HG02759 (cell line): ENCODE measurements at regions not wholly inside any gene's neighbourhood (a gene's known extent, or its start where the extent isn't known, plus 50 kb on each side); places are given as distances from the start of the nearest gene placed in this dataset.
"Not testable (repeated sequence)": the region's sequence is repeated elsewhere in the genome, so short reads cannot be mapped to it uniquely, and the experiment has no call there.

Experiments used
- ATAC-seq: cut with Tn5 transposase; IDR thresholded peaks from one replicate; pipeline ENCODE4 v1.9.1; 2021; ENCODE audit warnings: mild to moderate bottlenecking, moderate library complexity; ENCODE audit not compliant: unreplicated experiment

DNA sequence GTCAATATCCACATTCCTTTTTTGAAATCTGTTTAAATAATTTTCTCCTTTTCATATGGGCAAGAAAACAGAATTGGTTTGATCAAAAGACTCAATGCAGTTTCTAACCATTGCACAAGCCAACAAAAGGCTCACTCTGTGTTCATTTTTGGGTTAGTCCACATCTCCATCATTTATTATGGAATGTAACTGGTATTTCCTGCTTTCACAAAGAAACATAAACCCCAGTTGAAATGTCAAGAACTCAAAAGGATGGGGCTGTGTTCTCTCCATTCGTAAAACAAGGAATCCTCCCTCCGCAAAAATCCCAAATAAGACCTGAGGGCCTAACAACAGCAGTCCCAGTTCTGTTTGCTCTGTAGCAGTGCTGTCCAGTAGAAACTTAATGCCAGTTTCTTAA, 420.9 kb downstream of the GJA1 start:
- ATAC-seq = no peak

DNA sequence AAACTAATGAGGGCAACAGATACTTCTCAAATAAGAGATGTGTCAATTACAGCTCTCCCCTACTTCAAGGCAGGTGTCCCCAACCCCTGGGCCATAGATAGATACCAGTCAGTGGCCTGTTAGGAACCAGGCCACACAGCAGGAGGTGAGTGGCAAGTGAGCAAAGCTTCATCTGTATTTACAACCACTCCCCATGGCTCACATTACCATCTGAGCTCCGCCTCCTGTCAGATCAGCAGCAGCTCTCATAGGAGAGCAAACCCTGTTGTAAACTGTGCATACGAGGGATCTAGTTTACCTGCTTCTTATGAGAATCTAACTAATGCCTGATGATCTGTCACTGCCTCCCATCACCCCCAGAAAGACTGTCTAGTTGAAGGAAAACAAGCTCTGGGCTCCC, 422.1 kb downstream of the GJA1 start:
- no peak for ATAC-seq

DNA sequence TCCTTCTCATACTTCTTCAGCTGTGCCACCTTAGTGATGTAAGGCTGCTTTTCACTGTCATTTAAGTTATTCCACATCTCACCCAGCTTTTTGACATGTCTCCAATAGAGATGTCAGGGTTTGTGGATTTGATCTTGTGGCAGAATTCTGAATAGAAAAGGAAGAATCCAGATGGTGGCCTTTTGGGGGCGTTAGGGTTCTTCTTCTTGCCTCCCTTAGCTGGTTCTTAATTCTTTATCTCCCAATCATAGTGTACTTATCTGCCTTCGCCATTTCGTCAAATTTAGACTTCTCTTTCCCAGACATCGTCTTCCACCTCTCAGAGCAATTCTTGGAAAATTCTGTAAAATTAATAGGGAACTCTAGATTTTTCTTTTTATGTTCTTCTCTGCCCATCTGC, 422.9 kb downstream of the GJA1 start:
- ATAC-seq = no peak

DNA sequence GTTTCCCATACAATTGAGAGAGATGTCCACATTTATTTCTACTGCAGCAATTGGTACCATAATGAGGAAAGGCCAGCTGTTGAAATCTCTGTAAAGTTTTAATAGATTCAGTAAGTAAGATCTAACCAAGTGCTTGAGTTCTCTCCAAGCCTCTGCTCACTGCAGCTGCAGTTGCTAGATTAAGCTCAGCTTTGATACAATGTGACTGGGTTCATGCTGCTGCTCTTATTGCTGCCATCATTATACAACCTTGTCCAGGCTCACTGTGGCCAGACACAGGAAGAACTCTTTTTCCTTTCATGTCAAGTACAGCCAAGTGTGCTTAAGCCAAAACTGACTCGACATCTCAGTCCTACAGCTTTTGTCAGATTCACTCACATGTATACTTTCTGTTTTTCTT, 423.5 kb downstream of the GJA1 start:
- no peak for ATAC-seq

DNA sequence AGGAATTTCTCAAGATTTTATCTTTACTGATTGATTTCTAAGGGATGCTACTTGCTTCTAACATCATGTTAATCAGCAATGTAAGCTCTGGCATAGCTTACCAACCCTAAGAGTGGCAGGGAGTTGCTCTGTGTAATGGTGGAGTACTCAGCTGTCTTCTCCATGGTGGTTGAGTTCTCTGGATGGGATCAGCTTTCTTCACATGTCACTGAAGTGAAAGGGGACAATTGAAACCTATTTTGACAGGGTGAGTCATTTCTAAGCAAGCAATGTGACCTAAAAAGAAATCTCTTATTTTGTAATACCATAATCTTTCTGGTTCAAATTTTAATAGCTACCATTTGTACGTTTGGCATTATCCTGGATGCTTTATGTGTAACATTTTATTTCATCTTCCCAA, 430.4 kb downstream of the GJA1 start:
- no peak for ATAC-seq

DNA sequence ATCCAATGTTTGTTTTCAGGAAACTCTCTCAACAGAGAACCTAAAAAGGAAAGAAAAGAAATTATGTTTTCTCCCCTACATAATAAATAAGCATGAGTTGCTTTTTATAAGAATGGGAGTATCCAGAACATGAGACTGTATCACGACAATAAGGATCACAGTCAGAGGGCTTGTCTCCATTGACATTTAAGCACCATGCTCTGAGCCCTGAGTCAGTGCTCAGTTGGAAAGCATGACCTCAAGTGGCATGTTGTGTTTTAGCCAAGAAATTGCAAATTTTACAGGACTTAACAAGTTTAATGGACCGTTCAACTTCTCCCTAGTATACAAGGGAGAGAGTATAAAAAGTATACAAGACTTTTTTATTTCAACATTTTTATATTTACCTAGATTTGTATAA, 431.6 kb downstream of the GJA1 start:
- ATAC-seq = no peak

DNA sequence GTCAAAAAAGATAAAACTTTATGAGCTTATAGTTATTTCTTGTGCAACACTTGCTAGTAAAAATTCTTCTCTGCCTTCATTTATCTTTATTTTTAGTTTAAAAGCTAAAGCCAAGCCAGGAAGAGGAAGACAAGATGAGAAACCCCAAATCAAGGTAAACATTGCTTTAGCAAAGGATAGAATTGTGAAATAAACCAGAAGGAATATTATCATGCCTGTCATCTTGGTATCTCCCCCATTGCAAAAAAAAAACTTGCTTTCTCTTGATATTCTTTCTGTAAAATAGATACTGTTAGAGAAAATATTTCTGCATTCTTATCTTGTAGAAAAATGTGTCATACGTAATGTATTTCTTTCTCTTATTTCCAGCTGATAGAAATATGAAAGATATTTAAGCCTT, 432.8 kb downstream of the GJA1 start:
- no peak for ATAC-seq

DNA sequence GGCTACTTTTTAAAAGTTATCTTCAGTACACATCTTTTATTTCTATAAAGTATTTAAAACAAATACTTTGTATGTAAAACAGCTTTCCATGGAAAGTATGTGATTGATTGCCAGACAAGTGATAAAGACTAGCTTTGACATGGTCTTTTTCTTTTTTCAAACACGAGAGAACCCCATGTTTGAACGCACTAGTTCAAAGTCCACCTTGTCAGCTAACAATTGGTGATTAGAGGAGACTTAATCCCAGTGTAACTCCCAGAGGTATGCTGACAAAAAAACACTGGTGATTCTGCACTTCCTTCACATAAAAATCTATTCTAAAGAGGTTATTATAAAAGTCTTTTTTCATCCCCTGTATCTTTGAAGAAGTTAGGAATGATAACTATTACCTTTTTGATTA, 438.1 kb downstream of the GJA1 start:
- no peak for ATAC-seq

DNA sequence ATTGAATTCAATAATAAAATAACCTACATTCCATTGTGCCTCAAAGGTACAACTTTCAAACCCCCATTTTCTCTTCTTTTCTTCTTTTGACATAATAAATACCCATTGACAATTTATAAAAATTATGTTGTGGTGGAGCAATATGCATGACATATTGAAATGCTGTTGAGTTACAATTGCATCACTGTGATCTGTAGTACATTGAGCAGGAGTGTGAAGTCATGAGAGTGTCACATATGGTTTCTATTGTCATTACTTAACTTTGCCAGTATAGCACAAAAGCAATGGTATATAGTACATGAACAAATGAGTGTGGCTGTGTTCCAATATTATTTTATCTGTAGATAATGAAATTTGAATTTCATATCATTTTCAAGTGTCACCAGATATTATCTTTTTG, 441.3 kb downstream of the GJA1 start:
- ATAC-seq = no peak

DNA sequence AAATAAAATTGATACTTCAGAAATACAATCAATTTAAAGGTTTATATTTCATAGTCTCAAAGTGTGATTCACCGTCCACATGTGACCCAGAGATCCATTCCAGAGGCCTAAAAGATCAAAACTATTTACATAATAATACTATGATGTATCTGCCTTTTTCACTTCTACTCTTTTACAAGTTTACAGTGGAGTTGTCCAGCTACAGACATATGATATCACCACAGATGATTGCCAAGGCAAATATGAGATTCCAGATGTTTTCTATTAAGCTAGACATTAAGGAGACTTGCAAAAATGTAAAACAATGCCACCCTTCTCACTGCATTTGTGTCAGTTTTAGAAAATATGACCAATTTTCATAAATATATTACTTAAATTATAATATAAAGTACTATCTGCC, 443.7 kb downstream of the GJA1 start:
- ATAC-seq = no peak

DNA sequence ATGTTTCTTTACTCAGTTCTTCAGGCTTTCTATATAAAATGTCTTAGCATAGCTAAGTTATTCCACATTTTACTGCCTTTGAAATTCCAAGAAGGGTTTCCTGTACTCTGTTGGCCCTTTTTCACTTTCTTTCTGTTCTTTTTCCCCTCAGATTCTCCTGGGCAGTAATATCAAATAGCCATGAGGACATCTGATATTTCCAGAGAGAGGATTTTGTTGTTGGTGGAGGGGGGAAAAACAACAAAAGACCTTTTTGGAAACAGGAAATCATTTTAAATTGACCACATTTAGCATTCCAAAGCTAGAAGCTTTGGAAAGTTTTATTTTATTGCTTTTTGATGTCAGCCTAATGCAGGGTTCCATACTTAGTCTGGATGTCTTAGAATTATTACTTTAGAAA, 445.4 kb downstream of the GJA1 start:
- no peak for ATAC-seq

DNA sequence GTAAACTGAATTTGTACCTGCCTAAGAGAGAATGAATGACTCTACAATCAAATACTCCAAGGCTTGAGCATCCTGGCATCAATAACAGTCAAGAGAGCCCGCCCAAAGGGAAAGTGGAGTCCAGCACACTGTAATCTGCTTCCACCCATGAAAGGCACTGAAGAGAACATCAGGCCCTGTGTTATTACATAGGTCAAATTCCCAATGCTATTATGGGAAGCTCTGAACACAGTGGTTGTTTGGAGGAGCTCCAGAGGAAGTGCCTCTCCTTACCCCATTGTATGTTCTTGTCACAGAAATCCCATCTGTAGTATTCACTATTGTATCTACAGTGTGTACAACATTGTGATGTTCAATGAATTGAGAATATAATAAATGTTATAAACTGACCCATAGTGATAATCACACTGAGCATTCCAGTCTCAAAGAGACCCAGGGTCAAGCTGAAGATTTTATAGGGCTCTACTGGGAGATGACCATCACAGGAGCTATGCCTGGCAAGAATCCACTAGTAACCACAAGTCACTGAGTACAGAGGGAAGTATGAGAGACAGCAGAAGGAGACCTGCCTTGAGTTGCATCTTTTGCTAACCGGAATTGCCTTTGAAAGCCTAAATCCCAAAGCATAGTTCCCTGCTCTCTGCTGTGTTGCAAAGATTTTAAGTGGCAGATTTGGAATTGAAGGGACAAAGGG, 446.7 kb downstream of the GJA1 start:
- ATAC-seq = no peak

DNA sequence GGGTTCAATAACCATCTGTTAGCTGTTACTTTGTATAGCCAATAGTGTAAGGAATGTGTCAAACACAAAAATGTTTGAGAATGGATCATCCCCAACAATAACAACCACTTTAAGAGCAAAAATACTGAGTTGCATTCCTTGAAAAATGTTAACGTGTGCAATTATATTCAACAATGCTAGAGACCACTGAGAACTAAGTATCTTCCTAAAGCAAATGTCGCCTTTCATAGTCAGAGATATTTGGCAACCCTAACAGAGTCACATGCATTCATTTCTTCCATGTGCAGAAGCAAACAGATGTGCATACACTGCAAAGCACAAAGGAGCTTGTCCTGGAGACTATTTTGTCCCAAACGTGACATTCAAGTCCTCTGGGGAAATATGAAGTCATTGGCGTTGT, 448.6 kb downstream of the GJA1 start:
- no peak for ATAC-seq

DNA sequence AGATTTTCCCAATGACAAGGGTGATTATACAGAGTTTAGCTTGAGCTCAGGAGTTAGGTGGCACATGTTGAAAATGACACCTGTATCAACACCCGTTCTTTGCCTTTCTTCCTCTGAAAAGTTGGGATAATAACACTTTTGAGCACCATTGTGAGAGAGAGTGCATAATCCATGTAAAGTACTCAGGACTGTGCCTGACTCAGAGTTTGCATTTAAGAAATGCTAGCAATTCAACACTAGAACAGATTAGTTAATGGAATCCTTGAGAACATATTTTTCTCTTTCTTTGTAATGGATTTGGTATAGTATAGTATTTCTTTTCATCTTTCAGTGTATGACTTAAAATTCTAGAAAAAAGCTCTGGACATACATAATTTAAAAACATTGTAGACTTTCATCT, 449.2 kb downstream of the GJA1 start:
- no peak for ATAC-seq

DNA sequence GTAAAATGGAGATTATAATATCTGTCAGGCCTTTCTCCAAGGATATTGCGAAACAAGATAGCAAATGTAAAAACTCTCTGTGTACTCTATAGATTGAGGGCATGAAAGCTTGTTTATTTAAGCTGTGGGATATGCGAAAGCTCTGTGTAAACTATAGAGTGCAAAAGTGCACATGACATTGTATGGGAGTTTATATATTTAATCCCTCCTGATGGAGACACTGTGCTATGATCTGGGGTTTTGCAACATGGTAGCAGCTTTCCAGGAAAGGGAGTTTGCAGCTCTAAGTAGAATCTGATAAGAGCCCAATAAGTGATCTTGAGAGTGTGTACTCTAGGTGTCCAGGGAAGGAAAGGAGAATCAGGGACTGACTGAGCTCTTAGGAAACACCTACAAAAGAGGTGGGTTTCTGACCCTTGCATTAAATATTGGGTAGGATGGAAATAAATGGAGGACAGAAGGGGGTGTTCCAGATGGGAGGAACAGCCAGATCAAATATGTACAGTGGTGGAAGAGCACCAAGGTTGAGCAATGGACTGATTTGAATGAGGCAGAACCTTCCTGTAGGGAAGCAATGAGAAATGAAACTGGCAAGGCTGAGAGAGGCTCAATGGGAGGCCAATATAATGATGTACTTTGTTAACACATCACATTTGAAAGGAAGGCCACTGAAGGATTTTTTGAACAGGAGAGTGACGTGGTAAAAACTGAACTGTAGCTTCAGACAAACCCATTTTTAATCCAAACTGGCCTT, 450.1 kb downstream of the GJA1 start:
- no peak for ATAC-seq

DNA sequence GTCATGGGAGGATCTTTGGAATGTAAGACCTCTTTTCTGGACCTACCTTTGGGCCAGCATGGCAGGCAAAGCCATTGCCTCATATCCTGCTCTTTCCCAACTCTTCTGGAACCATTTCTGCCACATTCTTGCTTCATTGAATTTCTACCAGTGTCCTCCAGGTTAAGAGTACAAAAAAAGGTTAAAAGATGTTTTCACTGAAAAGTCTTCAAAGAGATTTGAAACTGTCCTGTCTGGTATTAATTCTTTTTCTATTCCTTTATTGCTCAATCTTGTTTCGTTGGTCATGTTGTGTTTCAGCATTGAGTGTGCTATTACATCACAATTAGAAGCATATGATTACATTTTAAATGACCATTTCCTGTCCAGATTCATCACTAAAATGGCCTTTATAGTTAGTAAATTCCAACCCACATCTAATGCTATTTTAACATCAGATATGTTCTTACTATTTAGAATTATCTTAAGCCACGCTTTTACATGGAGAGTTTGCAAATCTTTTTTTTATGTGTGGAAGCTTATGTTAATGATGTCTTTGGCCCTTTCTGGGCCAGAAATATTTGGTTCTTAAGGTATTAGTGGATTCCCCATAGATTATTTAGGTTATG, 450.9 kb downstream of the GJA1 start:
- ATAC-seq = no peak

DNA sequence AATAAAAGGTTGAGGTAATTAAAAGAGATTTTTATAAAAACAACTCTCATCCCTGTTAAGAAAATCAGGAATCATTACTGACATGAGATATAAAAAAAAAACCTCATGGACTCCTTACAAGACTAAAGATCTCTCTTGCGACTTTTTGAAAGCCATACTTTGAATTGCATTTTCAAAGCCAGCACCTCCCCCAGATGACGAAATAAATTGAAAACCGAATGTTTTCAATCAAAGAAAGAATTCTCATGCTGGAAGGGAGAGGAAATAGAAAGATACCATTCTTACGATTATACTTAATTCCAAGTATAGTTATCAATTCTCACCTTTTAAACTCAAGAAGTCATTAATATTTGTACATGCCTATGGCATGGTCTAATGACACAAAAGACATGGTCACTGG, 452.3 kb downstream of the GJA1 start:
- ATAC-seq = no peak

DNA sequence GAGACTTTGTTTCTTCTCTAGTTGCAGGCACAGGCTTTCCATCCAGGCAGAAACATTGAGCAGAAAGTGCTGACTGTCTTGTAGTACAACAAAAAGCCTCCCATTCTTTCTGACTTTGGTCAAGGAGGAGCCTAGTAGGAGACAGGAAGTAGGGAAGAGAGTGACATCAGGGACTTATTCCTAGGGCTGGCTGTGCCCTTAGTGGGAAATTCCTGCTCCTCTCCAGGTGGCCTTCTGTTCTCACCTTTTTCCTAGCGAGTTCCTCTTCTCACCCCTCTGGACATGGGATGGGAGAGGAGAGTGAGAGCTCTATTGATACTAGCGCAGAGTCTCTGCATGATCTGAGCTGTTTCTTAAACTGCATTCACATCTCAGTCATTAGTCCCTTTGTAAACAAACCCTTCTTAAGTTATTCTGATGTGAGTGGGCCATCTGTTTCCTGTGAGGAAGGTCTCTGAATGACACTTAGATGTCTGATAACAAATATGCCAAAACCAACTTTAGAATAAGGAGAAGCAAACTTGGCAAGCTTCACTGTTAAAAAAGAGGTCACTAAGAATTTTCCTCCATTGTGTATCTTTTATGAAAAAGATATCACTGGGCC, 455.0 kb downstream of the GJA1 start:
- no peak for ATAC-seq

DNA sequence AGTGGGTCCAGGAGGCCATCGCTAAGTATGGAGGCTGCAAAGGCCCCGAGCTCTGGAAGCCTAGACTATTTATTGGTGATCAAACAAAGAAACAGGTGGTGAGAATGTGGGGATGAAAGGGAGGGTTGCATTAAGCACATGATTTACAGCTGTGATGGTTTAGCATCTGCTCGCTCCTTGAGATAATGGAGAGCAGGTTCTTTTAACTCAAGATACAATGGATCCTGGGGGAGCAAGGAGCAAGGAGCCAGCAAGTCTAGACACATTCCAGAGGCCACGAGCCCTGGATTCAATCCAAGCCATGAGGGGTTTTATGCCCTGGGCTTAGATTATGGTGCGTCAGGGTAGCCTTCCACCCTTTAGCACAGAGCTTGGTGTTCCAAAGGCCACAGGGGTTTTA, 460.3 kb downstream of the GJA1 start:
- not testable (repeated sequence) for ATAC-seq

DNA sequence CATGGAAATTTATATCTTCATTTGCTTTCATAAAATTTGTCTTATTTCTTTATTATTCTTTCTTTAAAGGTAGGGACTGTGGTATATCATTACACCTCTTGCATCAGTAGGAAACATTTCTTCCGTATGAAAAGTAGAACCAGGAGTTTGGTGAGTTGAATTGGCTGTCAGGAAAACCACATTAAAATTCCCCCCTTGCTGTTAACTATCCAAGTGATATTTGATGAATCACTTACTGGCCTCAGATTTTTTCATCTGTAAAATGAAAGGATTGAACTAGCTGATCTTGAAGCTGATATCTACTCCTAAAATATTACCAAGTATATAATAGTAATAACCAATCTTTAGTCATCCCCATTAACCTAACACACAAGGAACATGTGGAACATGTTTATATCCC, 460.9 kb downstream of the GJA1 start:
- no peak for ATAC-seq

DNA sequence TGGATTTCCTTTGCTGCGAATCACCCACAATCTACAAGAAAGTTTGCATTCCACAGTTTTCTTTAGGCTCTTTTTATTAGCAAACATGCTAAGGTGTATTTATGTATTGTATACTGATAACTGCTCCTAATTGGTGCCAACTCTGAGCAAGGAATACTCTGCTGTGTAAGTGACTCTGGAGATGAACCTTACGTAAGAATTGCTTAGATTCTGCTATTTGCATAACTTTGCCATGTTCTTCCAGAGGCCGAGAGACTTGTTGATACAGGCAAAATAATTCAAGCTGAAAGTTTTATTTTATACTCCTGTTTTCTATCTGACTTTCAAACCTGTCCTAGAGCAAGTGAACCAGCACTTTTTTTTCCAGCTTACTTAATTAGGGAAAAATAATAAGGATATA, 461.3 kb downstream of the GJA1 start:
- ATAC-seq = no peak

DNA sequence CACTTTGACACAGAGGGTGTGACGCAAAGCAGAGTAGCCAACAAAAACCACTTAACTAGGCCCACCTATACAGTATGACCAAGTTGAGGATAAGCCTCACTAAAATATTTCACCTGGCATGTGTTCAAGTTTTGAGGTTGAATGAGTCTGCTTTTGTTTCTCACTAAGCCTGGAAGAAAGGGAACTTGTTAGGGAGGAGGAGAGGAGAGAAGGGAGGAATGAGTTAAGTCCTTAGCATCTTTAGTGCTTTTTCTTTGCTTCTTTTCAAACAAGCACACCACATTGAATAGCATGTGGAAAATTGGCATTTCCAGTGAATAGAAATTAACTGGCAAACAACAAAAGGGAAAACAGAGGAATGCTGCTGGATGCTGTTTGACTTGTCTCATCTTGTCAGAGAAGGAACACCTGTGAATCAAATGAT, 461.9 kb downstream of the GJA1 start:
- ATAC-seq = no peak
